PC-9 (cell line): ENCODE measurements at regions not wholly inside any gene's neighbourhood (a gene's known extent, or its start where the extent isn't known, plus 50 kb on each side); places are given as distances from the start of the nearest gene placed in this dataset. TPM values are rescaled to one million over a fixed set of nuclear protein-coding genes. Genes with fewer than 3 reads are reported as not detected.

ENCODE experiments used
- BruUV-seq: library from RNA; stranded (reverse); fragments of 400-500 nt; replicated peaks from 2 replicates; lab custom pipeline; 2021; lab: Mats Ljungman, UMichigan
- CTCF ChIA-PET: fragments of 300-600 bp; sonication (Branson Sonifier 250); formaldehyde crosslinking; loops from one replicate; lab custom pipeline; 2022; ENCODE audit warnings: antibody characterized with exemption; lab: Charles Lee
- POLR2A ChIA-PET: fragments of 300-600 bp; sonication (Branson Sonifier 250); formaldehyde crosslinking; loops from one replicate; lab custom pipeline; 2022; ENCODE audit warnings: antibody characterized with exemption; ENCODE audit not compliant: unreplicated experiment; lab: Charles Lee
- DNase-seq, 2 experiments: peaks; one replicate each; pipeline versions ENCODE4 v3.0.0 to v3.0.0-alpha.2; 2015 to 2022; ENCODE audit warnings: mixed read lengths in 1 of 2
- H2AFZ ChIP-seq: fragments of 200-600 bp; sonication (generic); 2 replicates; pipeline ENCODE4 v1.8.1; 2017; ENCODE audit warnings: antibody characterized with exemption
- H3F3A ChIP-seq: fragments of 200-600 bp; sonication (generic); 2 replicates; pipeline ENCODE4 v1.8.1; 2017; ENCODE audit warnings: antibody characterized with exemption, mild to moderate bottlenecking, low read depth; ENCODE audit not compliant: insufficient read depth
- H3K27ac ChIP-seq: fragments of 200-600 bp; sonication (generic); 2 replicates; pipeline ENCODE4 v1.6.1; 2016; ENCODE audit warnings: mixed run types
- H3K27me3 ChIP-seq: fragments of 200-600 bp; sonication (generic); 2 replicates; pipeline ENCODE4 v1.6.1; 2016; ENCODE audit warnings: low read depth, mixed run types; ENCODE audit not compliant: insufficient read depth
- H3K36me3 ChIP-seq: fragments of 200-600 bp; sonication (generic); 2 replicates; pipeline ENCODE4 v1.6.1; 2016; ENCODE audit warnings: low read depth, mixed run types
- H3K4me1 ChIP-seq: fragments of 200-600 bp; sonication (generic); replicated peaks from 2 replicates; pipeline ENCODE4 v1.6.1; 2016; ENCODE audit warnings: mixed run types; ENCODE audit not compliant: insufficient read depth
- H3K4me2 ChIP-seq: fragments of 200-600 bp; sonication (generic); 2 replicates; pipeline ENCODE4 v1.6.1; 2017; ENCODE audit warnings: mixed run types
- H3K4me3 ChIP-seq: fragments of 200-600 bp; sonication (generic); 2 replicates; pipeline ENCODE4 v1.6.1; 2016; ENCODE audit warnings: mixed run types
- H3K79me2 ChIP-seq: fragments of 200-600 bp; sonication (generic); 2 replicates; pipeline ENCODE4 v1.6.1; 2017; ENCODE audit warnings: low read depth, mixed run types
- H3K9me2 ChIP-seq: fragments of 200-600 bp; sonication (generic); 2 replicates; pipeline ENCODE4 v1.8.1; 2017; ENCODE audit warnings: mild to moderate bottlenecking; ENCODE audit not compliant: insufficient read depth
- H3K9me3 ChIP-seq: fragments of 200-600 bp; sonication (generic); 2 replicates; pipeline ENCODE4 v1.8.1; 2016; ENCODE audit warnings: low read depth; ENCODE audit not compliant: insufficient read depth
- H4K20me1 ChIP-seq: fragments of 200-600 bp; sonication (generic); 2 replicates; pipeline ENCODE4 v1.8.1; 2017; ENCODE audit not compliant: insufficient read depth
- EZH2 ChIP-seq: fragments of 200-600 bp; sonication (generic); IDR thresholded peaks from 2 replicates; pipeline ENCODE4 v1.8.0; 2017; ENCODE audit warnings: antibody characterized with exemption, low read depth
- intact Hi-C: fragments of 100-400 bp; cut with micrococcal nuclease; formaldehyde crosslinking; loops from one replicate; pipeline ENCODE4 v1.10.0; 2022; ENCODE audit not compliant: unreplicated experiment
- microRNA-seq: library from miRNA; unstranded; fragments of <30 nt; microRNA quantifications from one replicate; pipeline ENCODE4 v1.2.0, GENCODE V29; 2021; ENCODE audit warnings: borderline number of aligned reads, borderline replicate concordance
- TF ChIP-seq, protein P1 (sequence below): fragments of 200-600 bp; sonication (generic); conservative IDR thresholded peaks from 2 replicates; pipeline ENCODE4 v1.6.1; 2017; ENCODE audit warnings: mixed run types, antibody characterized with exemption, mild to moderate bottlenecking, moderate library complexity

DNA sequence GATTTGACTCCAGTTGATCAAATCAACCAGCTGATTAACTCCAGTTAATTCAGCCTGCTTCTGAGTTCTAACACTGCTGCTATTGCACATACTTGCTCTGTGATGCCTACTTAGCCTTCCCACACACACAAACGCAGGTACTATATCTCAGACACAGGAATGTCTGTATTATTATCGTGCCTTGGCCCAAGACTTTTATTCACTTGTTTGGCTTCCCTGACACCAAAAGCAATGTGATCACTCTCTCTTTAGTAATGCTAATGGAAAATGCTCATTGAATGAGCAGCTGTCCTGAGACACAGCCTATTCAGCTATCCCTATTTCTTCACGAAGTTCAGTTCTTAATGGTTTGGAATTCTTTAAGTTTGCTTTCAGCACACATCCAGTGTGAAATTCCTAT is 356.4 kb upstream of the CXorf51A start:
- Histone ChIP-seq H2AFZ (no peak overlapping the region), H3K27me3 (no peaks in the 10 kb centered on the region), H3K36me3 (no peaks in the 10 kb centered on the region), H3K4me2 (no peak overlapping the region), H3K9me3 (no peaks in the 10 kb centered on the region), H4K20me1 (no peaks in the 10 kb centered on the region), H3K4me3 (no peak overlapping the region), H3K27ac (no peak overlapping the region), H3K9me2 (no peaks in the 10 kb centered on the region), H3K4me1 (no peaks in the 10 kb centered on the region), H3F3A (no peaks in the 10 kb centered on the region), H3K79me2 (no peaks in the 10 kb centered on the region)
- ChIA-PET POLR2A (no interaction called here), CTCF (no interaction called here)
- no TSS peak for BruUV-seq
- TF ChIP-seq, protein P1, sequence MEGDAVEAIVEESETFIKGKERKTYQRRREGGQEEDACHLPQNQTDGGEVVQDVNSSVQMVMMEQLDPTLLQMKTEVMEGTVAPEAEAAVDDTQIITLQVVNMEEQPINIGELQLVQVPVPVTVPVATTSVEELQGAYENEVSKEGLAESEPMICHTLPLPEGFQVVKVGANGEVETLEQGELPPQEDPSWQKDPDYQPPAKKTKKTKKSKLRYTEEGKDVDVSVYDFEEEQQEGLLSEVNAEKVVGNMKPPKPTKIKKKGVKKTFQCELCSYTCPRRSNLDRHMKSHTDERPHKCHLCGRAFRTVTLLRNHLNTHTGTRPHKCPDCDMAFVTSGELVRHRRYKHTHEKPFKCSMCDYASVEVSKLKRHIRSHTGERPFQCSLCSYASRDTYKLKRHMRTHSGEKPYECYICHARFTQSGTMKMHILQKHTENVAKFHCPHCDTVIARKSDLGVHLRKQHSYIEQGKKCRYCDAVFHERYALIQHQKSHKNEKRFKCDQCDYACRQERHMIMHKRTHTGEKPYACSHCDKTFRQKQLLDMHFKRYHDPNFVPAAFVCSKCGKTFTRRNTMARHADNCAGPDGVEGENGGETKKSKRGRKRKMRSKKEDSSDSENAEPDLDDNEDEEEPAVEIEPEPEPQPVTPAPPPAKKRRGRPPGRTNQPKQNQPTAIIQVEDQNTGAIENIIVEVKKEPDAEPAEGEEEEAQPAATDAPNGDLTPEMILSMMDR, result no peak
- no peak for TF ChIP-seq EZH2
- no peak for DNase-seq
- intact Hi-C loops, result no loop called here

Small RNA genes in the stretch of these regions (microRNA-seq; reads per million reads assigned to microRNA genes)
- gene MIR513A1 (not detected), gene MIR513A2 (not detected), gene MIR513B (not detected), gene MIR513C (not detected)
